Hematopoietic multipotent progenitor cell treated with erythropoietin and hydrocortisone succinate and interleukin-3 and kit ligand, for 8 days (in vitro differentiated cells): ENCODE measurements at regions not wholly inside any gene's neighbourhood (a gene's known extent, or its start where the extent isn't known, plus 50 kb on each side); places are given as distances from the start of the nearest gene placed in this dataset.

Source experiments
- DNase-seq: peaks from one replicate; pipeline ENCODE4 v3.0.0-alpha.2; 2015

DNA sequence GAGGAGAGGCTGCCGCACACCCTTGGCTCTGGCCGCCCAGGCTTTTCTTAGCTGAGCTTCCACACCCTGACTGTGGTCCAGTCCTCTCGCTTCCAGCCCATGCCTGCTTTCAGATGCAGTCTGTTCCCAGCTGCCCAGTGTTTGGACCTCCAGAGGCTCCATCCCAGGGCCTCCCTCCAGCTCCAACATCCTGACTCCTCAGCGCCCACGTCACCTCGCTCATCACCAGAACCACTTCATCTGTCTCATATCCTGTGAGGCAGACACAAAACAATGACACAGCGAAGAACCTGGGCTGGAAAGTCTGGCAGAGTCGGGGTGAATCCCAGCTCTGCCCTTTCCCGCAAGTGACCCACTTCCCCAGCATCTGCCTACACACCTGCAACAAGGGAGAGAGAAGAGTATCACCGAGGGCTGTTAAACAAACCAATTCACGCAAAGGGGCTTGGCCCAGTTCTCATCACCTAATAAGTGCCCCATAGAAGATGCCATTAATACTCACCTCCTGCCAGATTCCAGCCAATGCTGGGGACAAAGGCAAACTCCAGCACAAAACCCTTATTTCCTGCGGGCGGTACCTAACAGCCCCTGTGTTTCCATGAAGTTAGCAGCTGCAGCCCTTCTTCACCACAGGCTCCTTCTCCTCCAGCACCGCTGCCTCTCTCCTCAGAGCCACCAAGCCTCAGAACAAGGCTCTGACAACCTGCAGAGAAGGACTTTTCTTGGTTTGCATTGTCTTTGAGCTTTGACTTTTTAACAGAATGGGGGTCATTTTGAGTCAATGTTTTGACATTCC lies 133.4 kb upstream of the CDH4 start:
- DNase-seq: no peak

- DNase-seq: no peak
Observed at GRCh38 chr20:61119273-61119672, 132.8 kb upstream of the CDH4 start.

DNA sequence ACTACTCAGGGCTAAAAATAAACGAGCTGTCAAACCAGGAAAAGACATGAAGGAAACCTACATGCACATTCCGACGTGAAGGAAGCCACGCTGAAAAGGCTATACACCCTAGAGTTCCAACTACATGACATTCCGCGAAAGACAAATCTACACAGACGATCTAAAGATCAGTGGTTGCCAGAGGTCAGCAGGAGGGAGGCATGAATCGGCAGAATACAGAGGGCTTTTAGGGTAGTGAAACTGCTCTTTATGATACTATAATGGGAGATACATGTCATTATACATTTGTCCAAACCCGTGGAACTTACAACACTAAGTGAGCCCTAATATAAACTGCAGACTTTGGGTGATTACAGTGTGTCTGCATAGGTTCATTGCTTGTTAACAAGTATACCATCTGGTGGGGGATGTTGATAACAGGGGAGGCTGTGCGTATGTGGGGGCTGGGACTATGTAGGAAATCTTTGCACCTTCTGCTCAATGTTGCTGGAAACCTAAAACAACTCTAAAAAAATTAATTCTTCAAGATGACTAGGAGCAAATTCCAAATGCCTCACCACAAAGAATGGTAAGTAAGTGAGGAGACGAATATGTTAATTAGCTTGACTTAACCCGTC lies 132.2 kb upstream of the CDH4 start:
- DNase-seq: no peak

GRCh38 chr20:61120595-61121515 lies 131.2 kb upstream of the CDH4 start:
- DNase-seq: peak; percentile 71

DNA sequence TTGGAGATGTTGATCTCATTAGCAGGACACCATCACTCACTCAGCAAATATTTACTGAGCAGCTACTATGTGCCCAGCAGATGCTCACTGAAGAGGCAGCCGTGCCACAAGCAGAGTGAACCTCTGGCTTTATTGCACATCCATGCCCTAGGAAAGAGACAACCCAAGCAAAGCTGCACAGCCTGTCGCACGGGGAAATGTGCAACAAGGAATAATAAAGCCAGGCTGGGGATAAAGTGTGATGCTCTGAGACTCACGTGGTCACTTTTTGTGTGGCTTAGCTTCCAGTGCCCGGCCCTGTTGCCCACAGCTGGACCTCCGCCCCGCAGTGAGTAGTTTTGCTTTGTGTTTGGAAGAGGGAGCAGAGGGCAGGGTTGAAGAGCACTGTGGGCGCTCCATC lies 130.4 kb upstream of the CDH4 start:
- no peak for DNase-seq

GRCh38 chr20:61123286-61123685 lies 128.8 kb upstream of the CDH4 start:
- DNase-seq: no peak

- DNase-seq: no peak
Observed at GRCh38 chr20:61123751-61124368, 128.2 kb upstream of the CDH4 start.

- DNase-seq: no peak
Observed at GRCh38 chr20:61125076-61125475, 127.0 kb upstream of the CDH4 start.

DNA sequence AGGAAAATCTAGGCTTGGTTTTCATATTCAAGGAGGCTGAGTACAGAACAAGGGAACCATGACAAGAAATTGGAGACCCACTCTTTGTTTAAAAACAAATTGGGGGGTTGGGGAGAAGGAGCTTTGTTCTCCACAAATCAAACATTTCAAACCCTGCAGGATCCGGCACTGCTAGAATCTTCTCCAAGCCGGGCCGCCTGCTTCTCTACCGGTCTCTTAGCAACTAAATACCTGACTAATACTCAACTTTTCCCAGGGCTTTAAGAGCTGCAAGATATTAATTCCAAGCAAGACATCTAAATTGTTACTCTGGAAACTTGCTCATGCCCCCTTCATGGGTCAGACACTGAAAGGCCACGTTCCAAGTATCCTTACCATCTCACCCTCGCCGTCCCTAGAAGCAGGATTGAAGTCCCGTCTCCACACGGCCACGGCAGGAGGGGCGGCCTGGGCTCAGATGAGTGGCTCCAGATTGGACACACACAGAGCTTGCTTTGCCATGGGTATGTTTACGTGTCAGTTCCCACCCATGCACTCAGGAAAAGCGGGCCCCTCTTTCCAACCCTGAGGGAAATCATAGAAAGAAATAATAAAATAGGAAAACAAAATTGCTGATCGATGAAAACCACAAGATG lies 126.4 kb upstream of the CDH4 start:
- no peak for DNase-seq

GRCh38 chr20:61126369-61127195 lies 125.5 kb upstream of the CDH4 start:
- DNase-seq: no peak

GRCh38 chr20:61127311-61128039 lies 124.6 kb upstream of the CDH4 start:
- DNase-seq: no peak

GRCh38 chr20:61128701-61129269 lies 123.3 kb upstream of the CDH4 start:
- no peak for DNase-seq

GRCh38 chr20:61129311-61129710 lies 122.8 kb upstream of the CDH4 start:
- no peak for DNase-seq

GRCh38 chr20:61130156-61130555 lies 121.9 kb upstream of the CDH4 start:
- DNase-seq: no peak

DNA sequence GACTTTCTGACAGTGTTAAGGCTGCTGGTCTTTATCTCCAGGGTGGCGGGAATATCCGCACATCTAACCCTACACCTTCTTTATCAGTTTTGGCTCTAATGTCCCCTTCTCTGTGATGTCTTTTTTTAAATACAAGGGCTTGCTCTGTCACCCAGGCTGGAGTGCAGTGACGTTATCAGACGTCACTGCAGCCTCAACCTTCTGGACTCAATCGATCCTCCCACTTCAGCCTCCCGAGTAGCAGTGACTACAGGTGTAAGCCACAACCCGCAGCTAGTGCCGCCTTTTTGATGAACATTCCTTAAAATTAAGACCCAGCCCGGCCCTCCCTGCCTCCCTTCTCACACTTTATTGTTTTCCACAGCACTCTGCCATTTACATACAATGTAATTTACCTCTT lies 120.1 kb upstream of the CDH4 start:
- no peak for DNase-seq

DNA sequence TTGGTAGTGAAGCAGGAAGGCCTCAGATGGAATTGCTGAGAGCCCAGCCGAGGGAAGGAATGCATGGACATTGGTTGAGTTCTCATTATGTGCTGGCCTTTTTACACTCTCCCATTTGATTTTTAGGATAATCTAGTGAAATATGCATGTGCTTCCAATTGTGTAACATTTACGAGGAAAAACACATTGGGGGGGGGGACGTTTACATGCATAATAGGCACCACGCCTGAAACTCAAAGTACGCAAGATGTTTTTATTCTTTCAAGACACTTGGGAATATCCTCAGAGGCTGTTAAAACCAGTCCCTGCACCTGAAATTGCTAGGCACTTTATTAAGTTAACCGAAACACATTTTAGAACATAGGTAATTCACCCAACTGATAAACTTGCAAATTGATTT lies 118.5 kb upstream of the CDH4 start:
- DNase-seq: no peak

DNA sequence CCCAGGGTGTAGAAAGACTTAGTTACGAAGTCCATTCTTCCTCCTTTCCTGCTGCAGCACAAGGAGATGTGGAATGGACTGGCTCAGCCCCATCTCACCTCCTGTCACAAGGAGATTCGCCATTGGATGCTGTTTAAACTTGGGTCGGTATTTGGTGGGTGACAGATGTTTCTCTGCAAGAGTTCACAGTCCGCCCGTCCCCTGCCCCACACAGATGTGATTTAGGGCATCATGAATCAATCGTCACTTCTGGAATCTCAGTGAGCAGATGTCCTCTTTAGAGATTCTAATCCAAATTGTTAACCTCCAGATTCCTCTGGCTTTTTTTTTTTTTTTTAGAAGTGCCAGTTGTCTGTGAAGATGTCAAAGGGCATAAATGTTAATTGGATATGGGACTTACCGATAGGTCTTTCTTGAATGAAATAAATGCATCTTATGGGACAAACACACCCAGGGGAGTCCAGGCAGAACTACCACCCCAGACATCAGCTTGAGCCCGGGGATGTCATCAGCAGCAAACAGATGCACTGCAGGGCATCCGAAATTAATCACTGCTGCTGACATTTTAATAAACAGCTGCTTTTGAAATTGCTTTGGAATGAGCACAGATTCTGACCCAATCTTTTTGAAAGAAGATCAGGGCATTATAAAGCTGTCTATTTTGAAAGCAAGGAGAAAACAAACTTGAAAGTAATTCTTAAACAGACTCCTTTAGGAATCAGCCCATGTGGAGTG lies 117.6 kb upstream of the CDH4 start:
- DNase-seq: no peak

DNA sequence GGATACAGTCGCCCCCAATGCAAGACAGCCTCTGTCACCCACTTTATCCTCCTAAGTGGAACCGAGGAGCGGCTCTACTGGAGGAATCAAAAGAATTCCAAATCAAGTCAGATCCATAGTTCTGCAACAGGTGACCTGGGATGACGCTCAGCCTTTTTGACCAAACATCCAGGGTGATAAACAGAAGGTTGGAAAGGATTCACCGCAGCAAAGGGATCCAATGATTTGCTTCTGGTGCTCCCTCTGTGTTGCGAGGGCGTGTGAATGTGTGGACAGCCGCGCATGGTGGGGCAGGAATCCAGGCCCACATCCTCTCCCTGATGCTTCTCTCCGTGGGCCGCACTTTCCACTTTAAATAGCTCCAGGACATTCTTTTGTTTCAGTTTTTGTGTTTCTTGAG lies 116.8 kb upstream of the CDH4 start:
- DNase-seq: no peak

- DNase-seq: no peak
Observed at GRCh38 chr20:61135968-61136367, 116.1 kb upstream of the CDH4 start.

DNA sequence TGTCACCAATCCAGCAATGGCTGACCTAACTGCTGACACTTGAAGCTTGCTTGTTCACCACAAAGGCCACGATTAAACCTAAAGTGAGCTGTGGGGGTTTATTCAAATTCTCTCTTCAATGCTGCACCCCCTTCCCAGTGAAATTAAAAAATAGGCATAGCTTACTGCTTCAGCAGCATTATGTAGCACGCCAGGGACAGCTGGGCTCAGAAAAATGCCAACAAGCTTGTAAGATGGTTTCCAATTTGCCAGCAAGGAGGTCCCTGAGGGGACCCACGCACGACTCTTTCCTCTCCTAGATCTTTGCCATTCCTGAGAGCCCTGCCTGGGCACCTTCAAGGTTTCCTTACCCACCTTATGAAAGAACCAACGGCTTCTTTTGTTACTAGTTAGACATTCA lies 113.5 kb upstream of the CDH4 start:
- DNase-seq: no peak
